ENCODE measurements at regions not wholly inside any gene's neighbourhood (a gene's known extent, or its start where the extent isn't known, plus 50 kb on each side); places are given as distances from the start of the nearest gene placed in this dataset.

- H3K36me3 ChIP-seq = no peaks in the 10 kb centered on the region
- intact Hi-C loops (cut with DNase I) = no loop called here
- no peaks in the 10 kb centered on the region for H3K4me1 ChIP-seq
- no peak for TF ChIP-seq CTCF (IDR thresholded peaks at IDR 0.05)
- H3K27me3 ChIP-seq (ENCODE audit: low read depth) = no peaks in the 10 kb centered on the region
- no peak overlapping the region for H3K27ac ChIP-seq
- no peak overlapping the region for H3K4me3 ChIP-seq
- ATAC-seq (no peak), DNase-seq (no peak)
- H3K9me3 ChIP-seq = no peaks in the 10 kb centered on the region
Observed at GRCh38 chr10:10852464-10852863, 165.2 kb upstream of the CELF2 start.

GRCh38 chr10:10853954-10854353, 163.7 kb upstream of the CELF2 start:
- DNase-seq (no peak), ATAC-seq (no peak)
- no peaks in the 10 kb centered on the region for H3K4me1 ChIP-seq
- no peak for TF ChIP-seq CTCF (IDR thresholded peaks at IDR 0.05)
- intact Hi-C loops (cut with DNase I) = no loop called here
- H3K36me3 ChIP-seq = no peaks in the 10 kb centered on the region
- H3K9me3 ChIP-seq = no peaks in the 10 kb centered on the region
- H3K4me3 ChIP-seq = no peak overlapping the region
- H3K27ac ChIP-seq = no peak overlapping the region
- no peaks in the 10 kb centered on the region for H3K27me3 ChIP-seq (ENCODE audit: low read depth)

GRCh38 chr10:10854725-10855124, 162.9 kb upstream of the CELF2 start:
- intact Hi-C loops (cut with DNase I) = no loop called here
- no peaks in the 10 kb centered on the region for H3K9me3 ChIP-seq
- no peak for TF ChIP-seq CTCF (IDR thresholded peaks at IDR 0.05)

GRCh38 chr10:10855151-10855581, 162.5 kb upstream of the CELF2 start:
- Histone ChIP-seq H3K27me3 (ENCODE audit: low read depth) (no peaks in the 10 kb centered on the region), H3K4me1 (no peaks in the 10 kb centered on the region), H3K9me3 (no peaks in the 10 kb centered on the region), H3K27ac (no peak overlapping the region), H3K4me3 (no peak overlapping the region), H3K36me3 (no peaks in the 10 kb centered on the region)
- intact Hi-C loops (cut with DNase I) = no loop called here
- no peak for TF ChIP-seq CTCF (IDR thresholded peaks at IDR 0.05)
- DNase-seq = no peak
- ATAC-seq = no peak

More at GRCh38 chr10:10854725-10855124, 162.9 kb upstream of the CELF2 start:
- DNase-seq (no peak), ATAC-seq (no peak)
- H3K36me3 ChIP-seq = no peaks in the 10 kb centered on the region
- H3K4me1 ChIP-seq = no peaks in the 10 kb centered on the region
- H3K4me3 ChIP-seq = no peak overlapping the region
- H3K27ac ChIP-seq = no peak overlapping the region
- H3K27me3 ChIP-seq (ENCODE audit: low read depth) = no peaks in the 10 kb centered on the region

- Histone ChIP-seq H3K4me3 (no peak overlapping the region), H3K27ac (no peak overlapping the region), H3K27me3 (ENCODE audit: low read depth) (no peaks in the 10 kb centered on the region), H3K9me3 (no peaks in the 10 kb centered on the region), H3K36me3 (no peaks in the 10 kb centered on the region), H3K4me1 (no peaks in the 10 kb centered on the region)
- intact Hi-C loops (cut with DNase I) = no loop called here
- no peak for DNase-seq
- no peak for TF ChIP-seq CTCF (IDR thresholded peaks at IDR 0.05)
- no peak for ATAC-seq
Observed at GRCh38 chr10:10860455-10860976, 157.2 kb upstream of the CELF2 start.

- DNase-seq = no peak
- H3K36me3 ChIP-seq = no peaks in the 10 kb centered on the region
- no peaks in the 10 kb centered on the region for H3K4me1 ChIP-seq
- no peak for TF ChIP-seq CTCF (IDR thresholded peaks at IDR 0.05)
- no peaks in the 10 kb centered on the region for H3K27me3 ChIP-seq (ENCODE audit: low read depth)
- H3K4me3 ChIP-seq = no peak overlapping the region
- H3K27ac ChIP-seq = no peak overlapping the region
- intact Hi-C loops (cut with DNase I) = no loop called here
- no peak for ATAC-seq
- H3K9me3 ChIP-seq = no peaks in the 10 kb centered on the region
Observed at GRCh38 chr10:10865303-10865702, 152.4 kb upstream of the CELF2 start.
